GM12878 (cell line): ENCODE measurements at regions not wholly inside any gene's neighbourhood (a gene's known extent, or its start where the extent isn't known, plus 50 kb on each side); places are given as distances from the start of the nearest gene placed in this dataset.

Experiments
- ATAC-seq: fragments of 200-7000 bp; cut with Tn5 transposase; 3 replicates; pipeline ENCODE4 v1.9.1; 2020; ENCODE audit warnings: mild to moderate bottlenecking, moderate library complexity
- BruUV-seq: library from RNA; stranded (reverse); fragments of 400-500 nt; replicated peaks from 2 replicates; lab custom pipeline; 2021; lab: Mats Ljungman, UMichigan
- CTCF ChIA-PET: fragments of 300-600 bp; sonication (Branson Sonifier 250); formaldehyde crosslinking; extraction: SDS; loops from one replicate; lab custom pipeline; 2021; ENCODE audit warnings: inconsistent platforms; lab: Yijun Ruan, JAX
- POLR2A ChIA-PET: fragments of 350-600 bp; formaldehyde crosslinking; extraction: SDS; loops from one replicate; lab custom pipeline; 2021; ENCODE audit warnings: inconsistent platforms; lab: Charles Lee
- RAD21 ChIA-PET: fragments of 300-600 bp; sonication (Branson Sonifier 250); formaldehyde crosslinking; loops from one replicate; lab custom pipeline; 2023; ENCODE audit warnings: antibody characterized with exemption; ENCODE audit not compliant: unreplicated experiment; lab: Charles Lee
- SMC1A ChIA-PET: fragments of 300-600 bp; sonication (Branson Sonifier 250); formaldehyde crosslinking; loops from one replicate; lab custom pipeline; 2023; ENCODE audit not compliant: unreplicated experiment, uncharacterized antibody; lab: Charles Lee
- DNase-seq: peaks from one replicate; pipeline ENCODE4 v3.0.0-alpha.2; 2011; ENCODE audit warnings: low read depth, low spot score
- FAIRE-seq: peaks from 3 replicates; lab custom pipeline; 2011; peaks lifted over from hg19 to GRCh38; lab: Jason Lieb, UNC
- H2AFZ ChIP-seq: 2 replicates; pipeline ENCODE4 v1.6.0; 2011; ENCODE audit warnings: low read depth, low read length, control low read depth; ENCODE audit not compliant: control insufficient read depth
- H3K27ac ChIP-seq: 2 replicates; pipeline ENCODE4 v1.5.1; 2011; ENCODE audit warnings: control low read depth; ENCODE audit not compliant: control insufficient read depth, insufficient read depth
- H3K27me3 ChIP-seq, 2 experiments: replicated peaks in 1 of 2; 2 replicates each; pipeline versions ENCODE4 v1.6.0 to v1.6.1; 2011; ENCODE audit warnings: low read length in 1 of 2; ENCODE audit not compliant: control insufficient read depth in 2 of 2, insufficient read depth in 2 of 2
- H3K36me3 ChIP-seq, 2 experiments: 2 replicates each; pipeline ENCODE4 v1.5.1; 2011; ENCODE audit warnings: low read length in 1 of 2; ENCODE audit not compliant: control insufficient read depth in 2 of 2, insufficient read depth in 2 of 2
- H3K4me1 ChIP-seq: 2 replicates; pipeline ENCODE4 v1.6.1; 2011; ENCODE audit warnings: mild to moderate bottlenecking, low read length, moderate library complexity, mixed read lengths; ENCODE audit not compliant: control insufficient read depth, insufficient read depth
- H3K4me2 ChIP-seq: 2 replicates; pipeline ENCODE4 v1.6.0; 2011; ENCODE audit warnings: control low read depth; ENCODE audit not compliant: control insufficient read depth, insufficient read depth
- H3K4me3 ChIP-seq: fragments of 200-600 bp; sonication (generic); 2 replicates; pipeline ENCODE4 v1.5.1; 2016
- H3K79me2 ChIP-seq: 2 replicates; pipeline ENCODE4 v1.6.0; 2011; ENCODE audit warnings: low read length; ENCODE audit not compliant: control insufficient read depth, insufficient read depth
- H3K9ac ChIP-seq: 2 replicates; pipeline ENCODE4 v1.8.0; 2011; ENCODE audit warnings: low read length, control low read depth, mixed read lengths; ENCODE audit not compliant: control insufficient read depth, insufficient read depth
- H3K9me3 ChIP-seq: replicated peaks from 3 replicates; pipeline ENCODE4 v1.5.1; 2011; ENCODE audit warnings: mild to moderate bottlenecking, low read length; ENCODE audit not compliant: control insufficient read depth, insufficient read depth
- H4K20me1 ChIP-seq: 2 replicates; pipeline ENCODE4 v1.6.0; 2011; ENCODE audit not compliant: control insufficient read depth, insufficient read depth
- BMI1 ChIP-seq: fragments of 450-650 bp; IDR thresholded peaks from 2 replicates; pipeline ENCODE4 v1.6.1; 2016; ENCODE audit warnings: mild to moderate bottlenecking, moderate library complexity, borderline replicate concordance
- CBX3 ChIP-seq: fragments of 200-600 bp; sonication (generic); IDR thresholded peaks from 2 replicates; pipeline ENCODE4 v1.6.1; 2016; ENCODE audit warnings: low read depth, borderline replicate concordance
- EED ChIP-seq: sonication (generic); IDR thresholded peaks from 2 replicates; pipeline ENCODE4 v1.6.1; 2016; ENCODE audit warnings: antibody characterized with exemption, low read depth
- JUND ChIP-seq: IDR thresholded peaks from 2 replicates; pipeline ENCODE4 v1.6.1; 2012; ENCODE audit warnings: low read depth, mild to moderate bottlenecking, low read length, improper control_type of control experiment, moderate library complexity
- MEF2A ChIP-seq: IDR thresholded peaks from 2 replicates; pipeline ENCODE4 v1.6.1; 2011; ENCODE audit warnings: low read depth, mild to moderate bottlenecking, low read length, moderate library complexity; ENCODE audit not compliant: insufficient read depth
- PAX5 ChIP-seq: IDR thresholded peaks from 2 replicates; pipeline ENCODE4 v1.6.1; 2011; ENCODE audit warnings: low read depth, low read length, borderline replicate concordance
- RAD21 ChIP-seq: IDR thresholded peaks from 2 replicates; pipeline ENCODE4 v1.6.1; 2011; ENCODE audit warnings: mild to moderate bottlenecking, low read depth, low read length, moderate library complexity; ENCODE audit not compliant: insufficient read depth
- SUZ12 ChIP-seq: fragments of 200-600 bp; sonication (generic); IDR thresholded peaks from one replicate; pipeline ENCODE4 v1.6.1; 2018; ENCODE audit warnings: antibody characterized with exemption, mild to moderate bottlenecking; ENCODE audit not compliant: unreplicated experiment
- TCF7 ChIP-seq: IDR thresholded peaks from 2 replicates; pipeline ENCODE4 v1.6.1; 2014; ENCODE audit warnings: antibody characterized with exemption, borderline replicate concordance
- WRNIP1 ChIP-seq: IDR thresholded peaks from 2 replicates; pipeline ENCODE4 v1.6.1; 2011; ENCODE audit warnings: low read depth, low read length, improper control_type of control experiment, borderline replicate concordance
- WGBS: methylation state at CpG from one replicate; pipeline ENCODE4 v1.1.6; 2016; ENCODE audit warnings: low lambda C conversion rate; ENCODE audit not compliant: insufficient replicate concordance, insufficient coverage; ENCODE audit errors: missing lambda C conversion rate; 5-methylcytosine and 5-hydroxymethylcytosine counted together
- in situ Hi-C: fragments of 300-500 bp; cut with MboI; formaldehyde crosslinking; loops from 9 replicates; pipeline ENCODE4 v1.14.3; 2018; ENCODE audit warnings: mixed read lengths
- intact Hi-C: fragments of 100-400 bp; cut with micrococcal nuclease; formaldehyde crosslinking; loops from one replicate; pipeline ENCODE4 v1.14.2; 2022; ENCODE audit not compliant: unreplicated experiment
- TF ChIP-seq, protein P1 (sequence below): fragments of 450-650 bp; IDR thresholded peaks from 2 replicates; pipeline ENCODE4 v1.6.1; 2018; ENCODE audit warnings: mild to moderate bottlenecking, low read depth, moderate library complexity; ENCODE audit not compliant: partially characterized antibody
- TF ChIP-seq, protein P2 (sequence below): IDR thresholded peaks from 2 replicates; pipeline ENCODE4 v1.6.1; 2012; ENCODE audit warnings: low read depth, low read length, improper control_type of control experiment
- TF ChIP-seq, protein P3 (sequence below): fragments of 450-650 bp; conservative IDR thresholded peaks from 2 replicates; pipeline ENCODE4 v1.6.1; 2017; ENCODE audit warnings: mild to moderate bottlenecking, moderate library complexity
- TF ChIP-seq, protein P4 (sequence below): fragments of 450-650 bp; IDR thresholded peaks from 2 replicates; pipeline ENCODE4 v1.6.1; 2017; ENCODE audit warnings: mild to moderate bottlenecking, moderate library complexity

DNA sequence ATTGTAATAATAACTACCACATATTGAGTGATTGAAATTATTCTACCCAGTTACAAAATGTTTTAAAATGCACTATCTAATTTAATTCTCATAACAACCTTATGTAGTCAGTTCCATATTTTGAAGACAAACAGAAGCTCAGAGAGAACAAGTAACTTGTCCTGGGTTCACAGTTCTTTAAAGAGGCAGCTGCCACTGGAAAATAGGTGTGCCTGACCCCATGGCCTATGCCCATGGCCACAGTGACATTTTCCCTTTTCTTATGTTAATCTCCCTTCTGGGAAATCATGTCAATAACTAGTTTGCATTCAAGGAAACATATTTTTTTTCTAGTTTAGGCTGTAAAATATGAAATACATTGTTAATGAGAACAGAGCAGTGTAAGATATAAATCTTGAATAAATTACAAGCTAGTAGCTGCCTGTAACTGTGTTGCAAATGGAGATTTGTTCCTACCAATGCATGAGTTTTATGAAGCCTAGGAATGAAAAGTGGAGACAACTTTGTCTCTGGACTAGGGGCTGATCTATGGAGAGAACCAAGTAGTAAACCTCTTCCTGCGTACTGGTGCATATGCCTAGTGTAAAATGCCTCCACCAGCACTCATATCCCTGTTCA, 1018.0 kb downstream of the NTRK3 start:
- H3K9me3 ChIP-seq = no peaks in the 10 kb centered on the region
- no peak for ATAC-seq
- no peaks in the 10 kb centered on the region for H3K79me2 ChIP-seq
- no peaks in the 10 kb centered on the region for H3K27me3 ChIP-seq
- ChIA-PET RAD21 (no interaction called here), POLR2A (no interaction called here), SMC1A (no interaction called here), CTCF (no interaction called here)
- intact Hi-C loops (no loop called here), in situ Hi-C loops (no loop called here)
- H3K4me1 ChIP-seq = no peaks in the 10 kb centered on the region
- H3K9ac ChIP-seq = no peak overlapping the region
- no peak for FAIRE-seq
- H3K27ac ChIP-seq = no peak overlapping the region
- no peak overlapping the region for H3K4me3 ChIP-seq
- no peak for DNase-seq
- 0% methylated on average over 1 of the region's 1 CpG for WGBS
- H3K4me2 ChIP-seq = no peak overlapping the region
- no peak overlapping the region for H2AFZ ChIP-seq
- BruUV-seq = no TSS peak
- H3K36me3 ChIP-seq = no peaks in the 10 kb centered on the region
- no peaks in the 10 kb centered on the region for H4K20me1 ChIP-seq
- TF ChIP-seq JUND = no peak
- TF ChIP-seq CBX3 = no peak
- TF ChIP-seq, protein P1, sequence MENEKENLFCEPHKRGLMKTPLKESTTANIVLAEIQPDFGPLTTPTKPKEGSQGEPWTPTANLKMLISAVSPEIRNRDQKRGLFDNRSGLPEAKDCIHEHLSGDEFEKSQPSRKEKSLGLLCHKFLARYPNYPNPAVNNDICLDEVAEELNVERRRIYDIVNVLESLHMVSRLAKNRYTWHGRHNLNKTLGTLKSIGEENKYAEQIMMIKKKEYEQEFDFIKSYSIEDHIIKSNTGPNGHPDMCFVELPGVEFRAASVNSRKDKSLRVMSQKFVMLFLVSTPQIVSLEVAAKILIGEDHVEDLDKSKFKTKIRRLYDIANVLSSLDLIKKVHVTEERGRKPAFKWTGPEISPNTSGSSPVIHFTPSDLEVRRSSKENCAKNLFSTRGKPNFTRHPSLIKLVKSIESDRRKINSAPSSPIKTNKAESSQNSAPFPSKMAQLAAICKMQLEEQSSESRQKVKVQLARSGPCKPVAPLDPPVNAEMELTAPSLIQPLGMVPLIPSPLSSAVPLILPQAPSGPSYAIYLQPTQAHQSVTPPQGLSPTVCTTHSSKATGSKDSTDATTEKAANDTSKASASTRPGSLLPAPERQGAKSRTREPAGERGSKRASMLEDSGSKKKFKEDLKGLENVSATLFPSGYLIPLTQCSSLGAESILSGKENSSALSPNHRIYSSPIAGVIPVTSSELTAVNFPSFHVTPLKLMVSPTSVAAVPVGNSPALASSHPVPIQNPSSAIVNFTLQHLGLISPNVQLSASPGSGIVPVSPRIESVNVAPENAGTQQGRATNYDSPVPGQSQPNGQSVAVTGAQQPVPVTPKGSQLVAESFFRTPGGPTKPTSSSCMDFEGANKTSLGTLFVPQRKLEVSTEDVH = no peak
- TF ChIP-seq PAX5 = no peak
- no peak for TF ChIP-seq TCF7
- no peak for TF ChIP-seq SUZ12
- TF ChIP-seq MEF2A = no peak
- no peak for TF ChIP-seq RAD21
- no peak for TF ChIP-seq WRNIP1
- TF ChIP-seq, protein P2, sequence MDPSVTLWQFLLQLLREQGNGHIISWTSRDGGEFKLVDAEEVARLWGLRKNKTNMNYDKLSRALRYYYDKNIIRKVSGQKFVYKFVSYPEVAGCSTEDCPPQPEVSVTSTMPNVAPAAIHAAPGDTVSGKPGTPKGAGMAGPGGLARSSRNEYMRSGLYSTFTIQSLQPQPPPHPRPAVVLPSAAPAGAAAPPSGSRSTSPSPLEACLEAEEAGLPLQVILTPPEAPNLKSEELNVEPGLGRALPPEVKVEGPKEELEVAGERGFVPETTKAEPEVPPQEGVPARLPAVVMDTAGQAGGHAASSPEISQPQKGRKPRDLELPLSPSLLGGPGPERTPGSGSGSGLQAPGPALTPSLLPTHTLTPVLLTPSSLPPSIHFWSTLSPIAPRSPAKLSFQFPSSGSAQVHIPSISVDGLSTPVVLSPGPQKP = no peak
- TF ChIP-seq BMI1 = no peak
- TF ChIP-seq, protein P3, sequence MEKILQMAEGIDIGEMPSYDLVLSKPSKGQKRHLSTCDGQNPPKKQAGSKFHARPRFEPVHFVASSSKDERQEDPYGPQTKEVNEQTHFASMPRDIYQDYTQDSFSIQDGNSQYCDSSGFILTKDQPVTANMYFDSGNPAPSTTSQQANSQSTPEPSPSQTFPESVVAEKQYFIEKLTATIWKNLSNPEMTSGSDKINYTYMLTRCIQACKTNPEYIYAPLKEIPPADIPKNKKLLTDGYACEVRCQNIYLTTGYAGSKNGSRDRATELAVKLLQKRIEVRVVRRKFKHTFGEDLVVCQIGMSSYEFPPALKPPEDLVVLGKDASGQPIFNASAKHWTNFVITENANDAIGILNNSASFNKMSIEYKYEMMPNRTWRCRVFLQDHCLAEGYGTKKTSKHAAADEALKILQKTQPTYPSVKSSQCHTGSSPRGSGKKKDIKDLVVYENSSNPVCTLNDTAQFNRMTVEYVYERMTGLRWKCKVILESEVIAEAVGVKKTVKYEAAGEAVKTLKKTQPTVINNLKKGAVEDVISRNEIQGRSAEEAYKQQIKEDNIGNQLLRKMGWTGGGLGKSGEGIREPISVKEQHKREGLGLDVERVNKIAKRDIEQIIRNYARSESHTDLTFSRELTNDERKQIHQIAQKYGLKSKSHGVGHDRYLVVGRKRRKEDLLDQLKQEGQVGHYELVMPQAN = no peak
- TF ChIP-seq EED = no peak
- TF ChIP-seq, protein P4, sequence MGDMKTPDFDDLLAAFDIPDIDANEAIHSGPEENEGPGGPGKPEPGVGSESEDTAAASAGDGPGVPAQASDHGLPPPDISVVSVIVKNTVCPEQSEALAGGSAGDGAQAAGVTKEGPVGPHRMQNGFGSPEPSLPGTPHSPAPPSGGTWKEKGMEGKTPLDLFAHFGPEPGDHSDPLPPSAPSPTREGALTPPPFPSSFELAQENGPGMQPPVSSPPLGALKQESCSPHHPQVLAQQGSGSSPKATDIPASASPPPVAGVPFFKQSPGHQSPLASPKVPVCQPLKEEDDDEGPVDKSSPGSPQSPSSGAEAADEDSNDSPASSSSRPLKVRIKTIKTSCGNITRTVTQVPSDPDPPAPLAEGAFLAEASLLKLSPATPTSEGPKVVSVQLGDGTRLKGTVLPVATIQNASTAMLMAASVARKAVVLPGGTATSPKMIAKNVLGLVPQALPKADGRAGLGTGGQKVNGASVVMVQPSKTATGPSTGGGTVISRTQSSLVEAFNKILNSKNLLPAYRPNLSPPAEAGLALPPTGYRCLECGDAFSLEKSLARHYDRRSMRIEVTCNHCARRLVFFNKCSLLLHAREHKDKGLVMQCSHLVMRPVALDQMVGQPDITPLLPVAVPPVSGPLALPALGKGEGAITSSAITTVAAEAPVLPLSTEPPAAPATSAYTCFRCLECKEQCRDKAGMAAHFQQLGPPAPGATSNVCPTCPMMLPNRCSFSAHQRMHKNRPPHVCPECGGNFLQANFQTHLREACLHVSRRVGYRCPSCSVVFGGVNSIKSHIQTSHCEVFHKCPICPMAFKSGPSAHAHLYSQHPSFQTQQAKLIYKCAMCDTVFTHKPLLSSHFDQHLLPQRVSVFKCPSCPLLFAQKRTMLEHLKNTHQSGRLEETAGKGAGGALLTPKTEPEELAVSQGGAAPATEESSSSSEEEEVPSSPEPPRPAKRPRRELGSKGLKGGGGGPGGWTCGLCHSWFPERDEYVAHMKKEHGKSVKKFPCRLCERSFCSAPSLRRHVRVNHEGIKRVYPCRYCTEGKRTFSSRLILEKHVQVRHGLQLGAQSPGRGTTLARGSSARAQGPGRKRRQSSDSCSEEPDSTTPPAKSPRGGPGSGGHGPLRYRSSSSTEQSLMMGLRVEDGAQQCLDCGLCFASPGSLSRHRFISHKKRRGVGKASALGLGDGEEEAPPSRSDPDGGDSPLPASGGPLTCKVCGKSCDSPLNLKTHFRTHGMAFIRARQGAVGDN = no peak
